ENCODE measurements at regions not wholly inside any gene's neighbourhood (a gene's known extent, or its start where the extent isn't known, plus 50 kb on each side); places are given as distances from the start of the nearest gene placed in this dataset.
"Not testable (repeated sequence)": the region's sequence is repeated elsewhere in the genome, so short reads cannot be mapped to it uniquely, and the experiment has no call there.

GRCh38 chr9:102631559-102631958 is 363.6 kb upstream of the CYLC2 start:
- CTCF ChIA-PET = interaction anchor here (0.6 kb wide), 1 partner anchor 933 kb away, joined by 3 read pairs; no protein-coding TSS in a partner anchor
- POLR2A ChIA-PET = no interaction called here
- no peak overlapping the region for H3K4me3 ChIP-seq (ENCODE audit: low read depth, low read length)
- TF ChIP-seq CTCF (IDR thresholded peaks at IDR 0.05; ENCODE audit: insufficient read depth, low read length, missing control alignments) = no peak
- no peak for DNase-seq (ENCODE audit: low read depth, low spot score)

GRCh38 chr9:102609461-102609860 is 385.7 kb upstream of the CYLC2 start:
- H3K4me3 ChIP-seq (ENCODE audit: low read depth, low read length) = no peak overlapping the region
- TF ChIP-seq CTCF (IDR thresholded peaks at IDR 0.05; ENCODE audit: insufficient read depth, low read length, missing control alignments) = no peak
- POLR2A ChIA-PET = no interaction called here
- DNase-seq (ENCODE audit: low read depth, low spot score) = no peak
- CTCF ChIA-PET = no interaction called here

- CTCF ChIA-PET; H3K4me3 ChIP-seq (ENCODE audit: low read depth, low read length); POLR2A ChIA-PET; DNase-seq (ENCODE audit: low read depth, low spot score): not testable (repeated sequence)
Observed at GRCh38 chr9:102603198-102604195, 391.6 kb upstream of the CYLC2 start.

GRCh38 chr9:102594241-102594640 is 400.9 kb upstream of the CYLC2 start:
- CTCF ChIA-PET = no interaction called here

GRCh38 chr9:102587281-102587680 is 407.9 kb upstream of the CYLC2 start:
- DNase-seq (ENCODE audit: low read depth, low spot score) = no peak
- ChIA-PET CTCF (no interaction called here), POLR2A (no interaction called here)
- TF ChIP-seq CTCF (IDR thresholded peaks at IDR 0.05; ENCODE audit: insufficient read depth, low read length, missing control alignments) = no peak
- H3K4me3 ChIP-seq (ENCODE audit: low read depth, low read length) = no peak overlapping the region

More at GRCh38 chr9:102594241-102594640, 400.9 kb upstream of the CYLC2 start:
- POLR2A ChIA-PET = no interaction called here
- no peak for DNase-seq (ENCODE audit: low read depth, low spot score)
- no peak for TF ChIP-seq CTCF (IDR thresholded peaks at IDR 0.05; ENCODE audit: insufficient read depth, low read length, missing control alignments)
- H3K4me3 ChIP-seq (ENCODE audit: low read depth, low read length) = no peak overlapping the region

GRCh38 chr9:102569436-102569835 is 425.7 kb upstream of the CYLC2 start:
- DNase-seq (ENCODE audit: low read depth, low spot score) = no peak
- CTCF ChIA-PET = no interaction called here
- POLR2A ChIA-PET = no interaction called here

More at GRCh38 chr9:102569436-102569835, 425.7 kb upstream of the CYLC2 start:
- no peak overlapping the region for H3K4me3 ChIP-seq (ENCODE audit: low read depth, low read length)
- TF ChIP-seq CTCF (IDR thresholded peaks at IDR 0.05; ENCODE audit: insufficient read depth, low read length, missing control alignments) = no peak

Data from AG04449 (cell line).